ENCODE measurements at regions not wholly inside any gene's neighbourhood (a gene's known extent, or its start where the extent isn't known, plus 50 kb on each side); places are given as distances from the start of the nearest gene placed in this dataset.

GRCh38 chr14:30417121-30417520 lies 141.8 kb upstream of the G2E3 start:
- H3K4me3 ChIP-seq (ENCODE audit: low read length, poor library complexity, severe bottlenecking): no peak overlapping the region
- no peak overlapping the region for H3K4me2 ChIP-seq (ENCODE audit: low read depth, low read length, poor library complexity, severe bottlenecking)
- no peak for TF ChIP-seq CTCF (conservative IDR thresholded peaks at IDR 0.05; ENCODE audit: low read length)
- H3K79me2 ChIP-seq (ENCODE audit: insufficient read depth, low read length): no peaks in the 10 kb centered on the region
- no peak overlapping the region for H3K9ac ChIP-seq (ENCODE audit: low read depth, low read length, poor library complexity, severe bottlenecking)
- no peaks in the 10 kb centered on the region for H3K36me3 ChIP-seq (ENCODE audit: insufficient read depth, low read length)
- H3F3A ChIP-seq (ENCODE audit: low read depth): no peaks in the 10 kb centered on the region
- no peaks in the 10 kb centered on the region for H4K20me1 ChIP-seq (ENCODE audit: insufficient read depth, low read length, poor library complexity, severe bottlenecking)
- no peaks in the 10 kb centered on the region for H3K9me2 ChIP-seq (replicated peaks; ENCODE audit: low read depth, low read length)
- H3K4me1 ChIP-seq (ENCODE audit: insufficient read depth, low read length, poor library complexity, severe bottlenecking): no peaks in the 10 kb centered on the region
- H3K9me3 ChIP-seq (ENCODE audit: insufficient read depth, low read depth, low read length): 0 out of 2 replicates have a peak, but pooled peaks cover 3% of the 10 kb centered on the region
- no peaks in the 10 kb centered on the region for H3K27me3 ChIP-seq (ENCODE audit: insufficient read depth, low read length, poor library complexity, severe bottlenecking)
- no peak overlapping the region for H2AFZ ChIP-seq (ENCODE audit: low read length)

GRCh38 chr14:30417999-30418398 lies 141.0 kb upstream of the G2E3 start:
- Histone ChIP-seq H3K79me2 (ENCODE audit: insufficient read depth, low read length) (no peaks in the 10 kb centered on the region), H3K9me2 (replicated peaks; ENCODE audit: low read depth, low read length) (no peaks in the 10 kb centered on the region), H3K9ac (ENCODE audit: low read depth, low read length, poor library complexity, severe bottlenecking) (no peak overlapping the region), H3K27me3 (ENCODE audit: insufficient read depth, low read length, poor library complexity, severe bottlenecking) (no peaks in the 10 kb centered on the region), H2AFZ (ENCODE audit: low read length) (no peak overlapping the region), H3K4me2 (ENCODE audit: low read depth, low read length, poor library complexity, severe bottlenecking) (no peak overlapping the region), H3K9me3 (ENCODE audit: insufficient read depth, low read depth, low read length) (no peaks in the 10 kb centered on the region), H3K4me1 (ENCODE audit: insufficient read depth, low read length, poor library complexity, severe bottlenecking) (no peaks in the 10 kb centered on the region), H3F3A (ENCODE audit: low read depth) (no peaks in the 10 kb centered on the region), H3K4me3 (ENCODE audit: low read length, poor library complexity, severe bottlenecking) (no peak overlapping the region), H4K20me1 (ENCODE audit: insufficient read depth, low read length, poor library complexity, severe bottlenecking) (no peaks in the 10 kb centered on the region), H3K36me3 (ENCODE audit: insufficient read depth, low read length) (no peaks in the 10 kb centered on the region)
- no peak for TF ChIP-seq CTCF (conservative IDR thresholded peaks at IDR 0.05; ENCODE audit: low read length)

GRCh38 chr14:30419037-30419436 lies 139.9 kb upstream of the G2E3 start:
- no peak overlapping the region for H2AFZ ChIP-seq (ENCODE audit: low read length)
- TF ChIP-seq EZH2phosphoT487 (IDR thresholded peaks at IDR 0.05; ENCODE audit: borderline replicate concordance) (no peak), CTCF (conservative IDR thresholded peaks at IDR 0.05; ENCODE audit: low read length) (no peak)

More at GRCh38 chr14:30419037-30419436, 139.9 kb upstream of the G2E3 start:
- H3K27me3 ChIP-seq (ENCODE audit: insufficient read depth, low read length, poor library complexity, severe bottlenecking): no peaks in the 10 kb centered on the region
- H4K20me1 ChIP-seq (ENCODE audit: insufficient read depth, low read length, poor library complexity, severe bottlenecking): no peaks in the 10 kb centered on the region
- H3K4me2 ChIP-seq (ENCODE audit: low read depth, low read length, poor library complexity, severe bottlenecking): no peak overlapping the region
- no peaks in the 10 kb centered on the region for H3K9me2 ChIP-seq (replicated peaks; ENCODE audit: low read depth, low read length)
- no peaks in the 10 kb centered on the region for H3K79me2 ChIP-seq (ENCODE audit: insufficient read depth, low read length)
- H3K4me1 ChIP-seq (ENCODE audit: insufficient read depth, low read length, poor library complexity, severe bottlenecking): no peaks in the 10 kb centered on the region
- no peaks in the 10 kb centered on the region for H3F3A ChIP-seq (ENCODE audit: low read depth)
- no peaks in the 10 kb centered on the region for H3K9me3 ChIP-seq (ENCODE audit: insufficient read depth, low read depth, low read length)
- no peak overlapping the region for H3K9ac ChIP-seq (ENCODE audit: low read depth, low read length, poor library complexity, severe bottlenecking)
- H3K4me3 ChIP-seq (ENCODE audit: low read length, poor library complexity, severe bottlenecking): no peak overlapping the region
- H3K36me3 ChIP-seq (ENCODE audit: insufficient read depth, low read length): no peaks in the 10 kb centered on the region

Measured in Loucy (cell line).